OCI-LY1 (cell line): ENCODE measurements at regions not wholly inside any gene's neighbourhood (a gene's known extent, or its start where the extent isn't known, plus 50 kb on each side); places are given as distances from the start of the nearest gene placed in this dataset.

Experiments
- H2AFZ ChIP-seq: fragments of 200-600 bp; sonication (generic), shearing (Covaris generic); 2 replicates; pipeline ENCODE4 v1.6.0; 2014; ENCODE audit warnings: antibody characterized with exemption, mild to moderate bottlenecking, low read length
- H3F3A ChIP-seq: fragments of 200-600 bp; sonication (generic), shearing (Covaris generic); 2 replicates; pipeline ENCODE4 v1.6.0; 2014; ENCODE audit warnings: mild to moderate bottlenecking, antibody characterized with exemption, low read length, moderate library complexity; ENCODE audit not compliant: insufficient read depth
- H3K27ac ChIP-seq: fragments of 200-600 bp; sonication (generic); 2 replicates; pipeline ENCODE4 v1.5.1; 2014; ENCODE audit warnings: low read length, mixed run types, mild to moderate bottlenecking, low read depth; ENCODE audit not compliant: poor library complexity, severe bottlenecking
- H3K27me3 ChIP-seq: fragments of 200-600 bp; sonication (generic); 2 replicates; pipeline ENCODE4 v1.6.0; 2014; ENCODE audit warnings: antibody characterized with exemption, mild to moderate bottlenecking, low read length, moderate library complexity; ENCODE audit not compliant: insufficient read depth
- H3K36me3 ChIP-seq: fragments of 200-600 bp; sonication (generic); 2 replicates; pipeline ENCODE4 v1.6.1; 2014; ENCODE audit warnings: mild to moderate bottlenecking, antibody characterized with exemption, low read length, moderate library complexity, mixed read lengths; ENCODE audit not compliant: insufficient read depth
- H3K4me1 ChIP-seq: fragments of 200-600 bp; sonication (generic); 2 replicates; pipeline ENCODE4 v1.5.1; 2014; ENCODE audit warnings: mild to moderate bottlenecking, low read length, moderate library complexity; ENCODE audit not compliant: insufficient read depth, severe bottlenecking
- H3K4me2 ChIP-seq: fragments of 200-600 bp; sonication (generic), shearing (Covaris generic); 2 replicates; pipeline ENCODE4 v1.6.1; 2014; ENCODE audit warnings: low read length
- H3K4me3 ChIP-seq: fragments of 200-600 bp; sonication (generic); 2 replicates; pipeline ENCODE4 v1.5.1; 2014; ENCODE audit warnings: low read length, low read depth, mild to moderate bottlenecking, mixed read lengths; ENCODE audit not compliant: poor library complexity, severe bottlenecking
- H3K79me2 ChIP-seq: fragments of 200-600 bp; shearing (Covaris generic); 2 replicates; pipeline ENCODE4 v1.6.1; 2016; ENCODE audit warnings: mixed run types, low read length, mixed read lengths; ENCODE audit not compliant: insufficient read depth
- H3K9ac ChIP-seq: fragments of 200-600 bp; sonication (generic), shearing (Covaris generic); 2 replicates; pipeline ENCODE4 v1.6.1; 2014; ENCODE audit warnings: mild to moderate bottlenecking, low read length, mixed read lengths
- H3K9me2 ChIP-seq: fragments of 200-600 bp; sonication (generic), shearing (Covaris generic); 2 replicates; pipeline ENCODE4 v1.6.1; 2014; ENCODE audit warnings: low read depth, mild to moderate bottlenecking, low read length, mixed read lengths
- H3K9me3 ChIP-seq: fragments of 200-600 bp; shearing (Covaris generic); 2 replicates; pipeline ENCODE4 v1.6.1; 2014; ENCODE audit warnings: low read length, mixed read lengths
- H4K20me1 ChIP-seq: fragments of 200-600 bp; sonication (generic), shearing (Covaris generic); 2 replicates; pipeline ENCODE4 v1.6.0; 2016; ENCODE audit warnings: mild to moderate bottlenecking, low read length; ENCODE audit not compliant: insufficient read depth
- CTCF ChIP-seq: fragments of 200-600 bp; sonication (generic), shearing (Covaris generic); IDR thresholded peaks from 2 replicates; pipeline ENCODE4 v1.5.1; 2017; ENCODE audit warnings: mild to moderate bottlenecking, antibody characterized with exemption, low read length, moderate library complexity, mixed read lengths
- EZH2 ChIP-seq: fragments of 200-600 bp; sonication (generic), shearing (Covaris generic); IDR thresholded peaks from 2 replicates; pipeline ENCODE4 v1.8.0; 2017; ENCODE audit warnings: borderline replicate concordance, mixed run types, mild to moderate bottlenecking, antibody characterized with exemption, low read length, moderate library complexity, mixed read lengths

DNA sequence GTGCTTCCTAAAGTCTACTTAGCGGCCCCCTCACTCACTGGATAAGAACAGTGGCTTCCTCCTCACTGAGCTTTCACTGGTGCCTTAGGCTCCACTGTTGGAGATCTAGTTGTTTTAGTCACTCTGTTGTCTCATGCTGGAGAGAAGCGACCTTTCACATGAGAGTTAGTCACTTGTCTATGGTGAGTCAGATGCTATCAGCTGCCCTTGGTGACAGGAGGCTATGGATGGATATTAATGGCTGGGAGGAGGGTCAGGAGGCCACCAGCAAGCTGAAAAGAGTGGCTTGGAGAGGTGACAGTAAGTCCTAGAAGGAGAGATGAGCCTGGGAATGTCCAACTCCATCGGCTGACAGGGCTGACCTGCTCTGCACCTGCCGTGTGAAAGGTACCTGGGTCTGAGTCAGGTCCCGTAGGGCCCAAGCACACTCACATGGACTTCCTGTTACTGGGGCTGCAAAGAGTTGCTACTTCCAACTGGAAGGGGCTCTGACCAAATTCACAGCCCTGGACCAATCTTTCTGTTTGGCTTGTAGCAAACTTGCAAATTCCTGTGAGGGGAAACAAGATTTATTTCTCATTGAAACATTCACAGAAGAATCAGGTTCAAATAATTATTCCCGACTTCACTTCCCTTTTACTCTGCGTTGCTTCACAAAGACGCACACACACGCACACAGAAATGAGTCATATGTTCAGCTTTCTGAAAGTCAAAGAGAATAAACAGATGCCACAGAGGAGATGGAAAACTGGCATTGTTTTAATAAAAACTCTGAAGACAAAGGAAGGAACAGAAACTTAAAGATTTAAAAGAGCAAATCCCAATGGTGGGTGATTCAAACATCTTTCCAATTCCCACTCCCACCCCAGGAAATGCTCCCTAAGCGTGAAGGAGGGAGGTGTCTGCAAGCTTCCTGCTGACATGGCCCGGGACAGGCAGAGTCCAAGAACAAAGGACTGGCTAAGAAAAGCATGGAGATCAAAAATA, 203.5 kb upstream of the TWIST2 start:
- Histone ChIP-seq H2AFZ (no peak overlapping the region), H3K9me2 (no peaks in the 10 kb centered on the region), H3K36me3 (no peaks in the 10 kb centered on the region), H4K20me1 (no peaks in the 10 kb centered on the region), H3K4me2 (no peak overlapping the region), H3K9ac (no peak overlapping the region), H3K27me3 (no peaks in the 10 kb centered on the region), H3K4me1 (no peaks in the 10 kb centered on the region), H3K4me3 (no peak overlapping the region), H3K9me3 (no peaks in the 10 kb centered on the region), H3F3A (no peaks in the 10 kb centered on the region), H3K27ac (no peak overlapping the region), H3K79me2 (no peaks in the 10 kb centered on the region)
- TF ChIP-seq EZH2 = no peak
- TF ChIP-seq CTCF = no peak

DNA sequence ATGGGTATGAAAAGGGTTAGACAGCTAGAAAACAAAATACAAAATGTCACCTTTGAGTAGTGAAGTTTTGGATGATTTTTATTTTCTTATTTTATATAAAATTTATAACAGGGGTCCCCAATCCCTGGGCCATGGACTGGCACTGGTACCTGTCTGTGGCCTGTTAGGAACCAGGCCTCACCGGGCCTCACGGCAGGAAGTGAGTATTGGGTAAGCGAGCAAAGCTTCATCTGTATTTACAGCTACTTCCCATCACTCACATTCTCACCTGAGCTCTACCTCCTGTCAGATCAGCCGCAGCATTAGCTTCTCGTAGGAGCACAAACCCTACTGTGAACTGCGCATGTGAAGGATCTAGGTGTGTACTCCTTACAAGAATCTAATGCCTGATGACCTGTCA, 202.8 kb upstream of the TWIST2 start:
- H3F3A ChIP-seq = no peaks in the 10 kb centered on the region
- no peak overlapping the region for H3K27ac ChIP-seq
- no peak overlapping the region for H2AFZ ChIP-seq
- TF ChIP-seq CTCF (no peak), EZH2 (no peak)
- no peaks in the 10 kb centered on the region for H3K9me3 ChIP-seq
- no peaks in the 10 kb centered on the region for H3K27me3 ChIP-seq
- no peak overlapping the region for H3K4me2 ChIP-seq
- H3K9ac ChIP-seq = no peak overlapping the region
- H3K4me1 ChIP-seq = no peaks in the 10 kb centered on the region
- H3K4me3 ChIP-seq = no peak overlapping the region
- H3K79me2 ChIP-seq = no peaks in the 10 kb centered on the region
- no peaks in the 10 kb centered on the region for H3K9me2 ChIP-seq
- no peaks in the 10 kb centered on the region for H4K20me1 ChIP-seq
- H3K36me3 ChIP-seq = no peaks in the 10 kb centered on the region

DNA sequence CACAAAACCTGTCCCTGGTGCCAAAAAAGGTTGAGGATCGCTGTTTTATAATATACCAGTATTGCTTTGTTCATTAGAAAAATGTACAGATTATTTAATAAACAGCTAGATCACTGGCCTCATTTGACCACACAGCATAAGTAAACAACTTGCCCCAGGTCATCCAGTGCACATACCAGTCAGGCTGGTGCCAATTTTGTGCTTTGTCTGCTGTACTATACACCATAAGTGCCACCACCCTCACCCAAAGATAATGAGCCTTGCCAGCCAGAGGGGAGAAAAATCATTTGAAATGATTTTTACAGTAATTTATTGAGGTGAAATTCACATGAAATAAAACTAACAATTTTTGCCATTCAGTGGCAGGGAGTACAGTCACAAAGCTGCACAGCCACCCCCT, 202.2 kb upstream of the TWIST2 start:
- no peak overlapping the region for H2AFZ ChIP-seq
- H3K27me3 ChIP-seq = no peaks in the 10 kb centered on the region
- H3K9me2 ChIP-seq = no peaks in the 10 kb centered on the region
- H3K9me3 ChIP-seq = no peaks in the 10 kb centered on the region
- no peak overlapping the region for H3K4me2 ChIP-seq
- H3K36me3 ChIP-seq = no peaks in the 10 kb centered on the region
- H4K20me1 ChIP-seq = no peaks in the 10 kb centered on the region
- H3K4me3 ChIP-seq = no peak overlapping the region
- H3K9ac ChIP-seq = no peak overlapping the region
- no peak for TF ChIP-seq CTCF
- TF ChIP-seq EZH2 = no peak
- no peaks in the 10 kb centered on the region for H3K4me1 ChIP-seq
- H3K27ac ChIP-seq = no peak overlapping the region
- H3K79me2 ChIP-seq = no peaks in the 10 kb centered on the region
- H3F3A ChIP-seq = no peaks in the 10 kb centered on the region
